ENCODE measurements at regions not wholly inside any gene's neighbourhood (a gene's known extent, or its start where the extent isn't known, plus 50 kb on each side); places are given as distances from the start of the nearest gene placed in this dataset.
A peak's percentile ranks its signal among the peaks of the same experiment; 100 is the strongest.
"Not testable (repeated sequence)": the region's sequence is repeated elsewhere in the genome, so short reads cannot be mapped to it uniquely, and the experiment has no call there.

DNA sequence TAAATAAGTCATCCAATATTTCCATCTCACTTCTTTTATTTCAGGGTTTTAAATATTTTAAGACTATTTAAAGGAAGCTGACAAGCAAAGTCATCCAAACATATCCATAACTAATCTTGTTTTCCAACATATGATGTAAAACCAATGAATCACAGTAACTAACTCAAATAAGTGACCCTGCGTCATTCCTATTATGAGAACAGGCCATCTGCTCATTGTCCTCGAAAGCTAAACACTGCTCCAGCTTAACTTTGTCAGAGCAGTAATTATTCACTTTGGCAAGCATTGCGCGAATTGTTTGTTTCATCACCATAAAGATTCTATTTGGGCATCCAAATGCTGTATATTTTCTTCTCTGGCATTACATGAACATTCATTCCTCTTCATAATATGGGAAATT is 99.1 kb downstream of the CAPZA3 start:
- no peak for DNase-seq
- in situ Hi-C loops (cut with MboI; ENCODE audit: low pct_unique_long_range_greater_than_20kb, low sequenced_read_pairs), result no loop called here

DNA sequence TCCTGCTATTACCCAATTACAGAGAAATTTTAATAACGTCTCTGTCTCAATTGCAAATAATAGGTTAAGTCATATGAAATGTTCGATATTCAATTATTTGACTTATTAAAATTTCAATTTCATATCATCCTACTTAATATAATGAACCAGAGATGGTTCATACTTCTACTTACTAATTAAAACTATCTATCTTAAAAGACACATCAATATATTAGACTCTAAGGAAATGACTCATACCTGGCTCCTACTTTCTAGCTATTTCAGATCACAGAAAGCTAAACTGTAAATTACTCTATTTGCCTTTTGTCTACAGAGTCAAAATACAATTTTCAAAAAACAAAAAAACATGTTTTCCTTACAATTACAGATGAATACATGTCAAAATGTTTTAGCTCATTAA is 99.6 kb downstream of the CAPZA3 start:
- in situ Hi-C loops (cut with MboI; ENCODE audit: low pct_unique_long_range_greater_than_20kb, low sequenced_read_pairs), result no loop called here
- DNase-seq, result no peak

DNA sequence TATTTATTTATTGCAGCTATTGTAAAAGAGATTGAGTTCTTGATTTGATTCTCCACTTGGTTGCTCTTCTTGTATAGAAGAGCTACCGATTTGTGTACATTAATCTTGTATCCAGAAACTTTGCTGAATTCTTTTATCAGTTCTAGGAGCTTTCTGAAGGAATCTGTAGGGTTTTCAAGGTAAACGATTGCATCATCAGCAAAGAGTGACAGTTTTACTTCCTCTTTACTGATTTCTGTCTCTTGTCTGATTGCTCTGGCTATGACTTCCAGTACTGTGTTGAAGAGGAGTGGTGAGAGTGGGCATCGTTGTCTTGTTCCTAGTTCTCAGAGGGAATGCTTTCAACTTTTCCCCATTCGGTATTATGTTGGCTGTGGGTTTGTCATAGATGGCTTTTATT is 103.1 kb downstream of the CAPZA3 start:
- peak; percentile 87 for DNase-seq
- in situ Hi-C loops (cut with MboI; ENCODE audit: low pct_unique_long_range_greater_than_20kb, low sequenced_read_pairs), result not testable (repeated sequence)

DNA sequence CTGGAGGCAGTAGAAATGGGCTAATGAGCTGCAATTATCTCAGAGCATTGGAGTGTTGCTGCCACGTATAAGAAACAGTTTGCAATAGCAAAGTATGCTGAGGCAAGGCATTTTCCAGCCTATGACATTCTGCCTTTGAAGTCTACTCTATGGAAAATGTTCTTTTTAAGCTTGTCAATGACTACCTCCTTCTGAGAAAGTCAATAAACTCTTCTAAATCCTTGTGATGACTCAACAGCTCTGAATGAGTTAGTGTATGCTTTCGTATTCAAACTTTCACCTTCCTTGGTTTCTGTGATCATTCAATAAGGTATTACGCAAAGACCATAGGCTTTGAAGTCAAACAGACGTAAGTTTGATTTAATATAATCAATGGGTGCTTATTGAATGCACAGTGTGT is 111.2 kb downstream of the CAPZA3 start:
- DNase-seq, result no peak
- in situ Hi-C loops (cut with MboI; ENCODE audit: low pct_unique_long_range_greater_than_20kb, low sequenced_read_pairs), result no loop called here

DNA sequence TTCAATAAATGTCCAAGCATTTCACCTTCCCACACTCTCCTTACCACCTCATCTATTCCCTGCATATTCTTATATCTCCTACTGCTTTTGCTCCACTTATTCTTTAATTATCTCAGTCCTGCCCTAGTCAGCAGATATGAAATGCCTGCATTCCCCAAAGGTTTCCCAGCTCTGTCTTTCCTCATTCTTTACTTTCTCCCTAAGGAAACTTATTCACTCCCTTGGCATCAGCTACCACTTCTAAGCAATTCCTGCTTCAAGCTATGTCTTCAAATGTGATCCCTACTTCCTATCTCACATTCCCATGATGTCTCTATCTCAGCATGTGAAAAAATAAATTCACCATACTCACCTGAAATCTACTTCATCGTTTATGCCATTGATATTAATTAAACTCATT is 111.8 kb downstream of the CAPZA3 start:
- DNase-seq, result no peak
- in situ Hi-C loops (cut with MboI; ENCODE audit: low pct_unique_long_range_greater_than_20kb, low sequenced_read_pairs), result no loop called here

DNA sequence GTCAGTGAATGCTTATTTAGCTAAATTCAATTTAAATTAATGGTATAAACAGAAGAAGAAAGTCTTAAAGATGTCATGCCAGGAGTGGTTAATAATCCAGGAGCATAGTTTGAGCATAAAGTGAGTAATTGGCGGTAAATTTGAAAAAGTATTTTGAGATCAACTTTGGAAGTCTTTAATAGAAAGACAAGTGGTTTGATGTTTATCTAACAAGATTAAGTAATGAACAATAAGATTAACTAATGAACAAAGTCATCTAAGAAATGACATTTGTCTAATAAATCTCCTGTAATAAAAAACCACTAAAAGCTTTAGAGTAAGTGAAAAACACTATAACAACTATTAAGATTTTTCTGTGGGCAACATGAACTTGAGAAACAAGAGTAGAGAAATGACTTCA is 112.8 kb downstream of the CAPZA3 start:
- in situ Hi-C loops (cut with MboI; ENCODE audit: low pct_unique_long_range_greater_than_20kb, low sequenced_read_pairs), result no loop called here
- DNase-seq, result no peak

DNA sequence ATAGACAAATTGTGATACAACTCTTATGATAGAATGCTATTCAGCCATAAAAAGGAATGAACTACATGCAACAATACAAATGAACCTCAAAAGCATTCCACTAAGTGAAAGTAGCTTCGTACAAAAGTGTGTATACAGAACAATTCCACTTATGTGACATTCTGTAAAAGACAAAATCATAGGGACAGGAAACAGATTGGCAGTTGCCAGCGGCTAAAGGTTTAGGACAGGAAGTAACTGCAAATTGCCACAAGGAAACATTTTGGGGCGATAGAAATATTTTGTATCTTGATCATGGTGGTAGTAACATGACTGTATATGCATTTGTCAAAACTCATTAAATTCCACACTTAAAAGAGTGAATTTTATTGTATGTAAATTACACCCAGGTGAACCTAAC is 113.4 kb downstream of the CAPZA3 start:
- in situ Hi-C loops (cut with MboI; ENCODE audit: low pct_unique_long_range_greater_than_20kb, low sequenced_read_pairs), result no loop called here

DNA sequence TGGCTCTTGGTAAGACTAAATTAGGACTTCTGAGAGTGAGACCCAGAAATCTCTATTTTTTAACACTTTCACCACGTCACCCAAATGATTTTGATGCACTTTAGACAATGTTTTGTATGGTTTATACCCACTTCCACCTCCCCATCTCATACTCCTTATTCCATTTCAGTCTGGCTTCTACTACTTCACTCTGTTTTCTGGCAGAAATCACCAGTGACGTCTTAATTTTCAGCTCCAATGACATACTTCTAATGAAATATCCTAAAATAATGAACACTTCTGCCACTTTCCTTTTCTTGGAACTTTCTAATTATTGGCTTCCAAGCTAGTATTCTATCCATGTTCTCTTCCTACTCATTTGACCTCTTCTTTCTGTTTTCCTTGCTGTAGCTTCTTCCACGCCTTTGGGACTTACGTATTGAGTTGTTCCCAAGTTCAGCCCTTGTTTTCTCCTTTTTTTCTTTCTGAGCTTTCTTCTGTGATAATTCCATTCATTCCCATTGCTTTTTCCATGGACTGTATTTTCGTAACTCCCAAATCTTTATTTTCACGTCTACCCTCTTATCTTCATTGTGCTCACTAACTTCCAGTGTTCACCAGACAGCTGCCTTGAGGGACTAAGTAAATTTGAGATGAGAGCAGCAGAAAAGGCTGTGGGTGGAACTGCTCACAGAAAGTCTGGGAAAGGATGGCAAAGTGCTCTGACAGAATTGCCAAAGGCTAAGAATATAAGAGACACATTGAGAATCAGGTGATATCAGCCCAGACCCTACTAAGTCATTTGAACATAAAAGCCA is 115.8 kb downstream of the CAPZA3 start:
- in situ Hi-C loops (cut with MboI; ENCODE audit: low pct_unique_long_range_greater_than_20kb, low sequenced_read_pairs), result no loop called here

More for the DNA sequence above, 113.4 kb downstream of the CAPZA3 start:
- DNase-seq, result peak; percentile 73

DNA sequence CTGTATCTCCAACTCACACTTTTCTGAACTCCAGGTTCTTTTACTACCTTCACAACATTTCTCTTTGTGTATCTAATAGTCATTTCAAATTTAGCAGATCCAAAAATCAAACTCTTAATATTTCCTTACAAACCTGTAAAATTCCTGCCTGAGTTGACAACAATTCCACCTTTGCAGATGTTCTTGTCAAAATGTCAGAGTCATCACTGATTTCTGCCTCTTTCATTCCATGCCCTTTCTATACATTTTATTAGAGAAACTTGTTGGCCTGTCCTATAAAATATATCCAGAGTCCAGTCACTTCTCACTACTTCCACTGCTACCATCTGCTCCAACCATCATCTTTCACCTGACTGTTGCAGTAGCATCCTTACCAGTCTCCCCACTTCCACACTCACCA is 119.7 kb downstream of the CAPZA3 start:
- DNase-seq, result no peak
- in situ Hi-C loops (cut with MboI; ENCODE audit: low pct_unique_long_range_greater_than_20kb, low sequenced_read_pairs), result no loop called here

More for the DNA sequence above, 115.8 kb downstream of the CAPZA3 start:
- DNase-seq, result no peak

DNA sequence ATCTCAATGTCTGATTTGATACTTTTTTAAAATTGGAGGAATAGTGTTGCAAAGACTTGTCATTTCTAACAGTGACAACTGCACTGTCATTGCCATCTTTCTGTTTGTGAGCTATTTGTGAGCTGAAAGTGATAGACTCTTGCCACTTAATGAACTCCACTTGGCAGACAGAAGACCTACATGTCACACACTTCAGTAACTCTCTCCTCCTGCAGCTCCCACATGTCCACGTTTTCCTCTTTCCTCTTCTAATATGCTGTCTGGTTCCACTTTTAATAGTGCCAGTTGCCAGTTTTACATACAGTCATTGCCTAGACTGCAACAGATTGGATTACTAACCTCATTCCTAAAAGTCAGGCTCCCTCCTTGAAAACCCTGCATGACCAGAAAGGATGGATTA is 121.5 kb downstream of the CAPZA3 start:
- DNase-seq, result peak; percentile 26
- in situ Hi-C loops (cut with MboI; ENCODE audit: low pct_unique_long_range_greater_than_20kb, low sequenced_read_pairs), result no loop called here

DNA sequence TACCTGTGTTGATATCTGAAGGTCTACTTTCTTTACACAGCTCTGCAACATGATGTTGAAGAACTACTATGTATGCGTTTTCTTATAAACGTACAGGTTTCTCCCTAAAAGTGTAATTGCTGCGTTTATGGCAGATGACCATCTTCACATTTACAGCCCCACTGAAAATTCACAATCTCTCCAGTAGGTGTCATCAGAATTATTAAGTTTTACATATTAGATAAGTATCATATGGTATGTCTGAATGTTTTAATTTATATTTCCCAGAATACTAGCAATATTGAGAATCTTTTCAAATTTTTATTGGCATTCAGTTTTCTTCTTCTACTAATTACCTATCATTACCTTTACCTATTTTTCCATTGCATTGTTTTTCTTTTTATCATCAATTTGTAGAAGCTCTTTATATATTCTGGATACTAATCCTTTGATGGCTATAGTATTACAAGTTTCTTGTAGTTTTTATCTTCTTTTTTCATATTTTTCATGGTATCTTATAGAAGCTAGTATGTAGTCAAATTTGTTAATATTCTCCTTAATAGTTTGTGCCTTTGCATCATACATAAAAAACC is 123.5 kb downstream of the CAPZA3 start:
- peak; percentile 47 for DNase-seq

DNA sequence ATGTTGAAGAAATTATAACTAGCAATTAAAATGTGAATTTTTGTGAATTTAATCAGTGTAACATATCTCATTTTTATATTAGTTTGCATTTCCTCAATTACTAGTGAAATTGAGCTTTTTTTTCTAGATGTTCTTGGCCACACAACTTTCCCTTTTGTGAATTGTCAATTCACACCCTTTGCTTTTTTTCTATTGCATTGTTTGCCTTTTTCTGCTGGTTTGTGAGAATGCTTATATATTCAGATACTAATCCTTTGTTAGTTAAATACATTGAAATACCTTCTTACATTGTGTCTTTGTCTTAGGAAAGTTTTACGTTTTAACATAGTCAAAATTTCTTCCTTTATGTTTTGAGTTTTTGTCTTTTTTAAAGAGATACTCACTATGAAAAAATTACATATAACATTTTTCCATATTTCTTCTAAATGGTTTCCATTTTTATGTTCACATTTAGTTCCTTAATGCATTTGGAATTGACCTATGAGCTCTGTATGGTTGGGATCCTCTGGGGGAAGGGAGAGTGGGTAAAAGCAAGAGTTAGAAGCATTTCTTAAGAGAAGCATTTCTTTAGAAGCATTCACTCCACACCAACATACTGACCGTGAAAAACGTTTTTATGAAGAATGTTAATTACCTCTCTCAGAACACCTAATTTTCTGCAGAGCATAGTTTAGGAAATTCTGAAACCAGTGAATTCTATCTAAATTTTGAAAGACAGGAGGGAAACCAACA is 126.0 kb downstream of the CAPZA3 start:
- in situ Hi-C loops (cut with MboI; ENCODE audit: low pct_unique_long_range_greater_than_20kb, low sequenced_read_pairs), result no loop called here
- no peak for DNase-seq

More for the DNA sequence above, 123.5 kb downstream of the CAPZA3 start:
- in situ Hi-C loops (cut with MboI; ENCODE audit: low pct_unique_long_range_greater_than_20kb, low sequenced_read_pairs), result no loop called here

DNA sequence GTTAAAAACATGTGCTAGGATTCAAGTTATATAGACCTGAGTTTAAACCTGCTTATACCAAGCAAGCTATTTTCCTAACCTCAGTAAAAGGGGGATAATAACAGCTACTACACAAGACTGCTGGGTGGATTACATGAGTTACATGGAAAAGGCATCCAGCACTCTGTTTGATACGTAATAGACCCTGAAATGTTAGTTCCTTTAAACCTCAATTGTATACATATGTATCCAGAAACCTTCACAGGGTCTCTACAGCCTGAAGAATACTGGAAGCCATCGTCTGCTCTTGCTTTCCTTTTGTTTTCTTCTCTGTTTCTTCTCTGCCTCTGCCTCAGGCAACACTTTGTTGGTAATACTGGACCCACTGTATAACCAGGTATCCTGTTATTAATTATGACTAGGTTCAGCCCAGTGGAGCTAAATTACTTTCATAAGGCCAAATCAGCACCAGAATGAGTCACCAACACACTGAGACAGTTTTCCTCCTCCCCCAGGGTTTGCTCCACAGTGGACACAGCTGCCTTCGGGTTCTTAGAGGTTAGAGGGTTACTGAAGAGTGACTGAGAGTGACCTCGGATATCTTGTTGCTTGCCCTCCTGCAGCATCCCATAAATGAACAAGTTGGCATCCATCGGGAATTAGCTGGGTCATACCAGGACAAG is 127.1 kb downstream of the CAPZA3 start:
- in situ Hi-C loops (cut with MboI; ENCODE audit: low pct_unique_long_range_greater_than_20kb, low sequenced_read_pairs), result no loop called here
- no peak for DNase-seq

DNA sequence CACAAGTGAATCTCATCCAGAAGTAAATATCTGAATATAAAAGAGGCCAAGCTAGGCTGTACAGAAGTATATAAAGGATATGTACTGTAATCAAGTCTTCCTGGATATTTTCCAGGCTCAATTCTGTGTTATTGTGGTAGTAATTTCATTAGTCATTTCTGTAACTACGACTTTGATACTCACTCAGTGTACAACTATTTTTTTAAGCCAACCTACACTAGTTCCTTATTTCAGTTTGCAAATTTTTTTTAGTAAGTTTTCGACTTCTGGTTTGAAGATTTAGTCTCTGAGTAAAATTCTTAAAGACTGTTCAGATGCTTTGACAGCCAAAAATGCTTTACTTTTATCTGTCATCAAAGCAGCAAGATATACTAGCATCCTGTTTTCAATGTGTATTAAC is 130.8 kb downstream of the CAPZA3 start:
- DNase-seq, result peak; percentile 31
- in situ Hi-C loops (cut with MboI; ENCODE audit: low pct_unique_long_range_greater_than_20kb, low sequenced_read_pairs), result no loop called here

DNA sequence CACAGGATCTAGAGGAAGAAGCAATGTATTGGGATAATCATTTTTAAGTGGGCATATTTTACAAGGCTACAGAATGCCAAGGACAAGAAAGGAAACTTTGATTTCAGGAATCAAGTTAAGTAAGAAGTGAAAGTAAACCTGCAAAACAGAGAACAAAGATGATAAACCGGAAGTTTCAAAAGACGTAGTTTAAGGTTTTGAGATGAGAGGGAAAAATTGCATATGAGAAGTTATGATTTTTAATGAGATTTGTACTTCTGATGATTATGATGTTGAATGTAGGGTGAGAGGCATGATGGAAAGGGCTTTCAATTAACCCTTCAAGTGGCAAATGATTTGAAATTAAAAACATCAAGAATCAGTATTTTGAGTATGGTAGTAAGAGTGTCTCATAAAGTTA is 134.9 kb downstream of the CAPZA3 start:
- in situ Hi-C loops (cut with MboI; ENCODE audit: low pct_unique_long_range_greater_than_20kb, low sequenced_read_pairs), result no loop called here
- no peak for DNase-seq

DNA sequence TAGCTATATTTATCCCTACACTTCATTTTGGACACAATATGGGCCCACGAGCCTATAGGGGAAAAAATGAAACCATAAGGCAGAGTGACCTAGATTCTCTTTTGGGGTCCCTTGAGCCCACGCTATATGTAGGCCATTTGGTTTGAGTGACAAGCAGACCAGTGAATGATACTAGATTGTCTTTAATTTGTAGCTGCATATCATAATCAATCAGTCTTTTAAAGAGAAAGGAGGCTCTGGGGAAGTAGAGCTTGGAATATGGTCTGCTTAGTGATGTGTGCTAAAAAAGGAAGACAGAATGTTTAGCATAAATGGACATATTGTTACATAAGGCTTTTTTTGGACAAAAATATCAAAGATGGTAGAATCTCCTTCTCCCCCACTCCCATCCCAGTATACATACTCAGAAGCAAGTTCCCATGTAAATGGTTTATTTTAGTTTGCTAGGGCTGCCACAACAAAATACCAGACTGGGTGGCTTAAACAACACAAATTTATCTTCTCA is 140.8 kb downstream of the CAPZA3 start:
- in situ Hi-C loops (cut with MboI; ENCODE audit: low pct_unique_long_range_greater_than_20kb, low sequenced_read_pairs), result no loop called here
- no peak for DNase-seq

DNA sequence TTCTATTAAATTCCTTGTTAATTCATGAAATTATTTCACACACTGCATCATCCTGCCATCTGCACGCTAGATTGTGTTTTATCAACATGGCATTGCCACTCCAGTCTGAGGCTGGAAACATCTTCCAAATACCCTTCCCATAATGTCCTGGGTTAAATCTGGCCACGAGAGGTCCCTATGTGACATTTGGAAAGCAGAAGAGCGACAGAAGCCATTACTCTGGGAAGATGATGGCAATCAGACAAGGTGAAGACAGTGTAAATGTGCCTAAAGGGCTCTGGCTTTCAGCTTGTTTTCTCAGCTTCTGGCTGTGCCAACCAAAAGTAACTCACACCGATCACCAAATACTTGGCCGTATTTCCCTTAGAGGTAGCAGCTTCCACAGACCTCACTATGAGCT is 144.8 kb downstream of the CAPZA3 start:
- no peak for DNase-seq
- in situ Hi-C loops (cut with MboI; ENCODE audit: low pct_unique_long_range_greater_than_20kb, low sequenced_read_pairs), result no loop called here

DNA sequence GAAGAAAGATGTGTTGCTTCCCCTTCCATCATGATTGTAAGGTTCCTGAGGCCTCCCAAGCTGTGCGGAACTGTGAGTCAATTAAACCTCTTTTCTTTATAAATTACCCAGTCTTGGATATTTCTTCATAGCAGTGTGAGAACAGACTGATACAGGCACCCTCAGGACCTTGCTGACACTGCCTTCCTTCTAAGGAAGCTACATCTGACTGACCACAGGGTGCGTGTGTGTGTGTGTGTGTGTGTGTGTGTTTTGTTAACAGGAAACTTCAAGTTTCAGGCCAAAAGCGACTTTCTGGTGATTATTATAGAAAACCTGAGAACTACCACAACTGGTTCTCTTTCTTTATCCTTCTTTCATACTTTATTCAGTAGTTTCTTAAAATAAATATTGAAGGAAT is 149.0 kb downstream of the CAPZA3 start:
- in situ Hi-C loops (cut with MboI; ENCODE audit: low pct_unique_long_range_greater_than_20kb, low sequenced_read_pairs), result no loop called here
- DNase-seq, result no peak

DNA sequence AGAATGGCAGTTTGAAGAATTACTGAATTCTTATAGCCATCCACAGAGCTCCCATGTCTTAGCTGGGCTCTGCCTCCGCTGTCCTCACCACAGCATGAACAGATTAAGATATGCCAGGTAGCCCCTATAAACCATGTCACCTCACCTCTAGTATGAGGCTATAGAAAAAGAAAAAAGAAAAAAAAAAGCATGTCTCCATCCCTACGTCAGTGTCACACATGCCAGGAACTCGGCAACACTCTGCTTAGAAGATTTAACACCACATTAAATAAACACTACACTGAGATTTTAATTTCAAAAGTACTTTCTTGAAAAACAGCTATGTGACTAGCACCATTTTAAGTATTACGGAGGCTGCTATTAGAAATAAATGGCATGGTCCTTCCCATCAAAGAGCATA is 149.4 kb downstream of the CAPZA3 start:
- in situ Hi-C loops (cut with MboI; ENCODE audit: low pct_unique_long_range_greater_than_20kb, low sequenced_read_pairs), result no loop called here
- no peak for DNase-seq

DNA sequence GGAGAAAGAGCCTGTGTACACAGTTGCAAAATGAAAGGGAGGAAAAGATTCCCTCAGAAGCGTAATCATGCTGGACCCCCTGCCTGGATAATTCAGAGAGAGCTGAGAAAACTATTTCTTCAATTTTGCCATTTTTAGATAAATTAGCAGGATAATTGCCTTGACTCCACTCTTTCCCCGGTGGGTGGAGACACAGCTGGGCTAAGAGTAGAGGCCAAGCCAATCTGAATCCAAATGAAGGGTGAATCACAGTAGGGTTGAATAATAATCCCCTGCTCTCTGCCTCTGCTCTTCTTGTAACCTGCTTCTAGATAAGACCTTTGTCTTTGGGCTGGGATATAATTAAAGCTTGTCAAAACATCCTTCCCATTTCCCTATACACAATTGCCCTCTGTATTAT is 150.1 kb downstream of the CAPZA3 start:
- no peak for DNase-seq

More for the DNA sequence above, 150.1 kb downstream of the CAPZA3 start:
- in situ Hi-C loops (cut with MboI; ENCODE audit: low pct_unique_long_range_greater_than_20kb, low sequenced_read_pairs), result no loop called here

Data from KBM-7 (cell line).